ENCODE measurements at regions not wholly inside any gene's neighbourhood (a gene's known extent, or its start where the extent isn't known, plus 50 kb on each side); places are given as distances from the start of the nearest gene placed in this dataset.
"Not testable (repeated sequence)": the region's sequence is repeated elsewhere in the genome, so short reads cannot be mapped to it uniquely, and the experiment has no call there.

- CTCF ChIA-PET, result no interaction called here
- Mint-ChIP-seq H3K9me3 (peaks cover 11% of the 10 kb centered on the region), H3K27ac (no peak overlapping the region), H3K36me3 (no peaks in the 10 kb centered on the region), H3K27me3 (no peaks in the 10 kb centered on the region), H3K4me1 (no peaks in the 10 kb centered on the region), H3K4me3 (no peak overlapping the region)
- no peak for DNase-seq
These were observed 783.9 kb downstream of the TSN start for GRCh38 chr2:122539311-122539710.

GRCh38 chr2:122539920-122540319 lies 784.5 kb downstream of the TSN start:
- Mint-ChIP-seq H3K4me3 (no peak overlapping the region), H3K9me3 (peaks cover 11% of the 10 kb centered on the region), H3K36me3 (no peaks in the 10 kb centered on the region), H3K4me1 (no peaks in the 10 kb centered on the region), H3K27ac (no peak overlapping the region), H3K27me3 (no peaks in the 10 kb centered on the region)
- CTCF ChIA-PET, result no interaction called here
- no peak for DNase-seq

GRCh38 chr2:122542236-122542635 lies 786.8 kb downstream of the TSN start:
- Mint-ChIP-seq H3K9me3 (peaks cover 5% of the 10 kb centered on the region), H3K36me3 (no peaks in the 10 kb centered on the region), H3K27ac (no peak overlapping the region), H3K27me3 (no peaks in the 10 kb centered on the region), H3K4me3 (no peak overlapping the region), H3K4me1 (no peaks in the 10 kb centered on the region)
- DNase-seq, result no peak
- CTCF ChIA-PET, result no interaction called here

- DNase-seq, result no peak
- CTCF ChIA-PET, result no interaction called here
- Mint-ChIP-seq H3K36me3 (no peaks in the 10 kb centered on the region), H3K27ac (no peak overlapping the region), H3K4me3 (no peak overlapping the region), H3K27me3 (no peaks in the 10 kb centered on the region), H3K4me1 (no peaks in the 10 kb centered on the region), H3K9me3 (peaks cover 5% of the 10 kb centered on the region)
These were observed 787.2 kb downstream of the TSN start for GRCh38 chr2:122542646-122543045.

GRCh38 chr2:122543815-122544214 lies 788.4 kb downstream of the TSN start:
- Mint-ChIP-seq H3K9me3 (peaks cover 8% of the 10 kb centered on the region), H3K27me3 (no peaks in the 10 kb centered on the region), H3K36me3 (no peaks in the 10 kb centered on the region), H3K27ac (no peak overlapping the region), H3K4me1 (no peaks in the 10 kb centered on the region), H3K4me3 (no peak overlapping the region)
- CTCF ChIA-PET, result no interaction called here
- DNase-seq, result no peak

GRCh38 chr2:122545821-122546220 lies 790.4 kb downstream of the TSN start:
- CTCF ChIA-PET, result interaction anchor here (0.6 kb wide), 1 partner anchor 71 kb away, joined by 3 read pairs; no protein-coding TSS in a partner anchor
- H3K4me1 Mint-ChIP-seq, result no peaks in the 10 kb centered on the region
- DNase-seq, result no peak
- peaks cover 13% of the 10 kb centered on the region for H3K9me3 Mint-ChIP-seq
- no peaks in the 10 kb centered on the region for H3K27me3 Mint-ChIP-seq
- H3K36me3 Mint-ChIP-seq, result no peaks in the 10 kb centered on the region
- no peak overlapping the region for H3K4me3 Mint-ChIP-seq
- H3K27ac Mint-ChIP-seq, result no peak overlapping the region

- CTCF ChIA-PET, result no interaction called here
- Mint-ChIP-seq H3K4me3 (no peak overlapping the region), H3K9me3 (peaks cover 1% of the 10 kb centered on the region), H3K4me1 (no peaks in the 10 kb centered on the region), H3K36me3 (no peaks in the 10 kb centered on the region), H3K27me3 (no peaks in the 10 kb centered on the region), H3K27ac (no peak overlapping the region)
- DNase-seq, result no peak
These were observed 807.3 kb downstream of the TSN start for GRCh38 chr2:122562775-122563174.

- Mint-ChIP-seq H3K4me1 (no peaks in the 10 kb centered on the region), H3K27ac (no peak overlapping the region), H3K9me3 (peaks cover 1% of the 10 kb centered on the region), H3K27me3 (no peaks in the 10 kb centered on the region), H3K36me3 (no peaks in the 10 kb centered on the region), H3K4me3 (no peak overlapping the region)
- DNase-seq, result no peak
- CTCF ChIA-PET, result no interaction called here
These were observed 808.3 kb downstream of the TSN start for GRCh38 chr2:122563781-122564180.

GRCh38 chr2:122564843-122565242 lies 809.4 kb downstream of the TSN start:
- Mint-ChIP-seq H3K27ac (no peak overlapping the region), H3K36me3 (no peaks in the 10 kb centered on the region), H3K9me3 (peaks cover 1% of the 10 kb centered on the region), H3K4me1 (no peaks in the 10 kb centered on the region), H3K27me3 (no peaks in the 10 kb centered on the region), H3K4me3 (no peak overlapping the region)
- CTCF ChIA-PET, result no interaction called here
- DNase-seq, result no peak

- no peaks in the 10 kb centered on the region for H3K27me3 Mint-ChIP-seq
- CTCF ChIA-PET, result no interaction called here
- no peaks in the 10 kb centered on the region for H3K9me3 Mint-ChIP-seq
- H3K4me1 Mint-ChIP-seq, result no peaks in the 10 kb centered on the region
- no peak overlapping the region for H3K4me3 Mint-ChIP-seq
- no peak overlapping the region for H3K27ac Mint-ChIP-seq
- no peak for DNase-seq
- H3K36me3 Mint-ChIP-seq, result no peaks in the 10 kb centered on the region
These were observed 809.9 kb downstream of the TSN start for GRCh38 chr2:122565364-122565763.

GRCh38 chr2:122570641-122571040 lies 815.2 kb downstream of the TSN start:
- DNase-seq, result no peak
- Mint-ChIP-seq H3K4me3 (no peak overlapping the region), H3K27ac (no peak overlapping the region), H3K27me3 (no peaks in the 10 kb centered on the region), H3K4me1 (no peaks in the 10 kb centered on the region), H3K9me3 (no peaks in the 10 kb centered on the region), H3K36me3 (no peaks in the 10 kb centered on the region)
- CTCF ChIA-PET, result no interaction called here

- H3K9me3 Mint-ChIP-seq, H3K36me3 Mint-ChIP-seq, H3K27ac Mint-ChIP-seq, H3K4me3 Mint-ChIP-seq, H3K27me3 Mint-ChIP-seq, H3K4me1 Mint-ChIP-seq, CTCF ChIA-PET, DNase-seq: not testable (repeated sequence)
These were observed 816.0 kb downstream of the TSN start for GRCh38 chr2:122571471-122571870.

- no peak for DNase-seq
- Mint-ChIP-seq H3K36me3 (no peaks in the 10 kb centered on the region), H3K4me1 (no peaks in the 10 kb centered on the region), H3K27me3 (no peaks in the 10 kb centered on the region), H3K9me3 (peaks cover 3% of the 10 kb centered on the region), H3K4me3 (no peak overlapping the region), H3K27ac (no peak overlapping the region)
- CTCF ChIA-PET, result no interaction called here
These were observed 819.6 kb downstream of the TSN start for GRCh38 chr2:122575076-122575475.

- DNase-seq, result no peak
- CTCF ChIA-PET, result no interaction called here
- Mint-ChIP-seq H3K4me3 (no peak overlapping the region), H3K27ac (no peak overlapping the region), H3K27me3 (no peaks in the 10 kb centered on the region), H3K36me3 (no peaks in the 10 kb centered on the region), H3K4me1 (no peaks in the 10 kb centered on the region), H3K9me3 (peaks cover 15% of the 10 kb centered on the region)
These were observed 827.9 kb downstream of the TSN start for GRCh38 chr2:122583159-122583917.

- Mint-ChIP-seq H3K27me3 (no peaks in the 10 kb centered on the region), H3K4me3 (no peak overlapping the region), H3K4me1 (no peaks in the 10 kb centered on the region), H3K36me3 (no peaks in the 10 kb centered on the region), H3K9me3 (peaks cover 29% of the 10 kb centered on the region), H3K27ac (no peak overlapping the region)
- DNase-seq, result no peak
- CTCF ChIA-PET, result no interaction called here
These were observed 835.1 kb downstream of the TSN start for GRCh38 chr2:122590524-122590923.

- H3K4me3 Mint-ChIP-seq, result no peak overlapping the region
- no peak overlapping the region for H3K27ac Mint-ChIP-seq
- DNase-seq, result no peak
- CTCF ChIA-PET, result no interaction called here
- H3K36me3 Mint-ChIP-seq, result no peaks in the 10 kb centered on the region
- H3K9me3 Mint-ChIP-seq, result peaks cover 22% of the 10 kb centered on the region
- no peaks in the 10 kb centered on the region for H3K4me1 Mint-ChIP-seq
- no peaks in the 10 kb centered on the region for H3K27me3 Mint-ChIP-seq
These were observed 839.6 kb downstream of the TSN start for GRCh38 chr2:122595065-122595464.

All from activated naive CD4-positive, alpha-beta T cell treated with anti-CD3 and anti-CD28 coated beads, Interleukin-2, amount 10 ng/mL, durations not matched to agents 7 days and 5 days (primary cell).